ENCODE measurements at regions not wholly inside any gene's neighbourhood (a gene's known extent, or its start where the extent isn't known, plus 50 kb on each side); places are given as distances from the start of the nearest gene placed in this dataset.

GRCh38 chr1:169048043-169048442 is 58.4 kb upstream of the ATP1B1 start:
- no peak for TF ChIP-seq POLR2A (IDR thresholded peaks at IDR 0.05; ENCODE audit: low read length)
- TF ChIP-seq GATA1 (IDR thresholded peaks at IDR 0.05; ENCODE audit: low read depth, low read length), result no peak
